ENCODE measurements at regions not wholly inside any gene's neighbourhood (a gene's known extent, or its start where the extent isn't known, plus 50 kb on each side); places are given as distances from the start of the nearest gene placed in this dataset.

DNA sequence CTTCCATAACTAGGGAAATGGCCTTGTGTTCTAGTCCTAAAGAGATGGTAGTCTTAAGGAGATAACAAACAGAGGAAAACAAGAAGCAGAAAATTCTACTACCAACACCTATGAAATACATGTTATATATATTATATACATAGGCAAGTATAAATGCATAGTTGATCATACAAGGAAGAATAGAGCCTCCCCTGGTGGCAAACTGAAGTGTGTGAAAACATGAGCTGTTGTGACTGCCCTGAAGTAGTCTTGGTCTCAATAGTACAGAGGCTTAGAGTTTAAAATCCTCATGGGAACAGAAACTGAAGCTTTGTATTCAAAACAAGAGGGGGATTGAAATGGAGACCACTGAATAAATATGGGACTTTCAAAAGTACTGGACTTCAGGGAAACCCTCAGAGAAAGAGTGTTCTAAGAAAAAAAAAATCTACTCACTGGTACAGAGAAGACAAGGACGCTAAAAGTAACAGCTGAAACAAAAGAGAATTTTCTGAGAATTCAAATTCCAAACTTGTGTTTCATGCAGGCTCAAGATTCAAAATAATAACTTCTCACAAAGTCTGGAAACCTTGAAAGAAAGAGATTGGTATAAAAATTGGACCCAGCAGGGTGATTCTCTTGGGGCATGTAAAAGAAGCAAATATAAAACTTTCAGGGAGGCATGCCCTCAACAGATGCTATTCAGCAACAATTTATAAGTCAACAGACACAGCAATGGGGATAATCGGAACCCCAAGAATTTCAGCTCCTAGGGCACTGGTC, 59.7 kb upstream of the SAMD3 start:
- 3% methylated on average over 2 of the region's 2 CpGs for WGBS (ENCODE audit: low lambda C conversion rate)
- Histone ChIP-seq H3K79me2 (ENCODE audit: insufficient read depth, low read length) (no peaks in the 10 kb centered on the region), H3K9ac (ENCODE audit: insufficient read depth, low read depth, low read length) (no peak overlapping the region), H3K27ac (ENCODE audit: extremely low read length, insufficient read depth, low read length) (no peak overlapping the region), H3K4me2 (ENCODE audit: low read depth, low read length) (no peak overlapping the region), H3K27me3 (ENCODE audit: control insufficient read depth in 1 of 2, insufficient read depth in 2 of 2, low read length in 2 of 2) (no peaks in the 10 kb centered on the region; a peak in 1 of 5 replicates), H4K20me1 (ENCODE audit: insufficient read depth, low read length) (no peaks in the 10 kb centered on the region), H3K36me3 (replicated peaks in 1 of 2; ENCODE audit: control insufficient read depth in 1 of 2, insufficient read depth in 2 of 2, low read length in 2 of 2) (no peaks in the 10 kb centered on the region), H2AFZ (ENCODE audit: low read length) (no peak overlapping the region), H3K4me3 (replicated peaks in 1 of 3; ENCODE audit: insufficient read depth in 1 of 3, low read depth in 2 of 3, low read length in 3 of 3) (no peak overlapping the region), H3K9me3 (ENCODE audit: low read length) (peaks cover 2% of the 10 kb centered on the region; the same call in 1 of the 2 replicates), H3K4me1 (ENCODE audit: insufficient read depth, low read length) (no peaks in the 10 kb centered on the region)
- TF ChIP-seq FIP1L1 (IDR thresholded peaks at IDR 0.05; ENCODE audit: borderline replicate concordance, insufficient read depth, low read depth, low read length) (no peak), STAG1 (CRISPR knock-in tag; IDR thresholded peaks at IDR 0.05) (peak; percentile 22; the same call in 1 of the 2 replicates), ZNF350 (CRISPR knock-in tag; IDR thresholded peaks at IDR 0.05; ENCODE audit: borderline replicate concordance, low read depth) (no peak)
- TF ChIP-seq, protein P1, sequence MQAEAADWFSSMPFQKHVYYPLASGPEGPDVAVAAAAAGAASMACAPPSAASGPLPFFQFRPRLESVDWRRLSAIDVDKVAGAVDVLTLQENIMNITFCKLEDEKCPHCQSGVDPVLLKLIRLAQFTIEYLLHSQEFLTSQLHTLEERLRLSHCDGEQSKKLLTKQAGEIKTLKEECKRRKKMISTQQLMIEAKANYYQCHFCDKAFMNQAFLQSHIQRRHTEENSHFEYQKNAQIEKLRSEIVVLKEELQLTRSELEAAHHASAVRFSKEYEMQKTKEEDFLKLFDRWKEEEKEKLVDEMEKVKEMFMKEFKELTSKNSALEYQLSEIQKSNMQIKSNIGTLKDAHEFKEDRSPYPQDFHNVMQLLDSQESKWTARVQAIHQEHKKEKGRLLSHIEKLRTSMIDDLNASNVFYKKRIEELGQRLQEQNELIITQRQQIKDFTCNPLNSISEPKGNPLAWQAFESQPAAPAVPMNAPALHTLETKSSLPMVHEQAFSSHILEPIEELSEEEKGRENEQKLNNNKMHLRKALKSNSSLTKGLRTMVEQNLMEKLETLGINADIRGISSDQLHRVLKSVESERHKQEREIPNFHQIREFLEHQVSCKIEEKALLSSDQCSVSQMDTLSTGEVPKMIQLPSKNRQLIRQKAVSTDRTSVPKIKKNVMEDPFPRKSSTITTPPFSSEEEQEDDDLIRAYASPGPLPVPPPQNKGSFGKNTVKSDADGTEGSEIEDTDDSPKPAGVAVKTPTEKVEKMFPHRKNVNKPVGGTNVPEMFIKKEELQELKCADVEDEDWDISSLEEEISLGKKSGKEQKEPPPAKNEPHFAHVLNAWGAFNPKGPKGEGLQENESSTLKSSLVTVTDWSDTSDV (CRISPR knock-in tag; IDR thresholded peaks at IDR 0.05): no peak
- in situ Hi-C loops (cut with HindIII; ENCODE audit: extremely low pct_ligation_motif_present, low pct_unique_long_range_greater_than_20kb): no loop called here
- BruUV-seq (replicated peaks): no TSS peak
- peak; percentile 59; the same call in 2 of the 3 replicates for ATAC-seq
- intact Hi-C loops (cut with micrococcal nuclease; ENCODE audit: unreplicated experiment): loop anchor here (10.0 kb wide), 2 partner anchors 148 to 238 kb away; no protein-coding TSS in a partner anchor
- ChIA-PET CTCF (ENCODE audit: low intra/inter-chr PET ratio, low total read pairs) (no interaction called here), POLR2A (no interaction called here)
- DNase-seq (ENCODE audit: low spot score): peak; percentile 9
- FAIRE-seq: no peak

DNA sequence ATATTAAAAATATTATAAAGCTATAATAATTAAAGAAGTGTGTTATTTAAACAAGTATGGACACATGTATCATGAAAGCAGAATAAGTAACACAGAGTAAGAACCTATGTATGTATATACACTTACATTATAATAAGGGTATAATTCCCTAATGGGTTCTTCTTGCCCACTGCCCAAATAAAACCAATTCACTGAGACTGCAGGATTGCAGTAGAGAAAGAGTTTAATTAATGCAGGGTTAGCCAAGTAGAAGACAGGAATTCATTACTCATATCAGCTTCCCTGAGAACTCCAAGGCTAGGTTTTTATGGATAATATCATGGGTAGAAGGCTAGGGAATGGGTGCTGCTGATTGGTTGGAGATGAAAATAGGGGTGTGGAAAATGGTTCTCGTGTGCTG, 53.8 kb upstream of the SAMD3 start:
- FAIRE-seq (no peak), ATAC-seq (no peak), DNase-seq (ENCODE audit: low spot score) (no peak)
- ChIA-PET CTCF (ENCODE audit: low intra/inter-chr PET ratio, low total read pairs) (no interaction called here), POLR2A (no interaction called here)
- no TSS peak for BruUV-seq (replicated peaks)
- WGBS (ENCODE audit: low lambda C conversion rate): 0% methylated on average over 1 of the region's 1 CpG
- no peak overlapping the region for H3K27ac ChIP-seq (ENCODE audit: extremely low read length, insufficient read depth, low read length)
- H3K9ac ChIP-seq (ENCODE audit: insufficient read depth, low read depth, low read length): no peak overlapping the region
- H3K79me2 ChIP-seq (ENCODE audit: insufficient read depth, low read length): no peaks in the 10 kb centered on the region
- no peaks in the 10 kb centered on the region for H3K4me1 ChIP-seq (ENCODE audit: insufficient read depth, low read length)
- in situ Hi-C loops (cut with HindIII; ENCODE audit: extremely low pct_ligation_motif_present, low pct_unique_long_range_greater_than_20kb) (no loop called here), intact Hi-C loops (cut with micrococcal nuclease; ENCODE audit: unreplicated experiment) (no loop called here)
- H3K27me3 ChIP-seq (ENCODE audit: control insufficient read depth in 1 of 2, insufficient read depth in 2 of 2, low read length in 2 of 2): no peaks in the 10 kb centered on the region
- H2AFZ ChIP-seq (ENCODE audit: low read length): no peak overlapping the region
- no peaks in the 10 kb centered on the region for H4K20me1 ChIP-seq (ENCODE audit: insufficient read depth, low read length)
- H3K9me3 ChIP-seq (ENCODE audit: low read length): peaks cover 48% of the 10 kb centered on the region
- no peaks in the 10 kb centered on the region for H3K36me3 ChIP-seq (replicated peaks in 1 of 2; ENCODE audit: control insufficient read depth in 1 of 2, insufficient read depth in 2 of 2, low read length in 2 of 2)
- no peak overlapping the region for H3K4me3 ChIP-seq (replicated peaks in 1 of 3; ENCODE audit: insufficient read depth in 1 of 3, low read depth in 2 of 3, low read length in 3 of 3)
- H3K4me2 ChIP-seq (ENCODE audit: low read depth, low read length): no peak overlapping the region
- TF ChIP-seq NR2F2 (IDR thresholded peaks at IDR 0.05; ENCODE audit: borderline replicate concordance, low read depth) (no peak), ZFP1 (CRISPR knock-in tag; IDR thresholded peaks at IDR 0.05) (no peak)

Measured in HepG2 (cell line).